Neural progenitor cell (in vitro differentiated cells): ENCODE measurements at regions not wholly inside any gene's neighbourhood (a gene's known extent, or its start where the extent isn't known, plus 50 kb on each side); places are given as distances from the start of the nearest gene placed in this dataset.

ENCODE experiments used
- DNase-seq: peaks from one replicate; pipeline ENCODE4 v3.0.0-alpha.2; 2016; ENCODE audit warnings: low spot score
- H2AFZ ChIP-seq: fragments of 200-600 bp; sonication (generic); replicated peaks from 2 replicates; pipeline ENCODE4 v1.6.1; 2016; ENCODE audit warnings: antibody characterized with exemption
- H3F3A ChIP-seq: fragments of 200-600 bp; sonication (generic); 2 replicates; pipeline ENCODE4 v1.6.1; 2016; ENCODE audit warnings: antibody characterized with exemption, low read depth
- H3K27ac ChIP-seq: fragments of 200-600 bp; sonication (generic); 2 replicates; pipeline ENCODE4 v1.5.1; 2016; ENCODE audit warnings: mild to moderate bottlenecking
- H3K27me3 ChIP-seq: fragments of 200-600 bp; sonication (generic); 2 replicates; pipeline ENCODE4 v1.6.1; 2016; ENCODE audit warnings: mild to moderate bottlenecking, moderate library complexity
- H3K36me3 ChIP-seq: fragments of 200-600 bp; sonication (generic); 2 replicates; pipeline ENCODE4 v1.5.1; 2016
- H3K4me1 ChIP-seq: fragments of 200-600 bp; sonication (generic); 2 replicates; pipeline ENCODE4 v1.6.1; 2016; ENCODE audit warnings: mixed run types
- H3K4me2 ChIP-seq: fragments of 200-600 bp; sonication (generic); 2 replicates; pipeline ENCODE4 v1.6.1; 2016
- H3K4me3 ChIP-seq: fragments of 200-600 bp; sonication (generic); 2 replicates; pipeline ENCODE4 v1.5.1; 2016
- H3K79me2 ChIP-seq: fragments of 200-600 bp; sonication (generic); 2 replicates; pipeline ENCODE4 v1.6.1; 2016; ENCODE audit warnings: low read depth
- H3K9ac ChIP-seq: fragments of 200-600 bp; sonication (generic); 2 replicates; pipeline ENCODE4 v1.6.1; 2016
- H3K9me3 ChIP-seq: fragments of 200-600 bp; sonication (generic); 2 replicates; pipeline ENCODE4 v1.5.1; 2016; ENCODE audit warnings: low read depth
- H4K20me1 ChIP-seq: fragments of 200-600 bp; sonication (generic); 2 replicates; pipeline ENCODE4 v1.6.1; 2016; ENCODE audit warnings: low read depth
- H3K27ac Mint-ChIP-seq: 3 replicates; pipeline ENCODE4 v1.8.0; 2021; ENCODE audit warnings: mixed read lengths
- H3K27me3 Mint-ChIP-seq: 2 replicates; pipeline ENCODE4 v1.8.0; 2022; ENCODE audit warnings: low read depth, mild to moderate bottlenecking, inconsistent platforms, moderate library complexity, mixed read lengths; ENCODE audit not compliant: insufficient read depth
- H3K36me3 Mint-ChIP-seq: 3 replicates; pipeline ENCODE4 v1.8.0; 2021; ENCODE audit warnings: mixed read lengths
- H3K4me1 Mint-ChIP-seq: 3 replicates; pipeline ENCODE4 v1.8.0; 2021; ENCODE audit warnings: mixed read lengths
- H3K4me3 Mint-ChIP-seq: 3 replicates; pipeline ENCODE4 v1.8.0; 2021; ENCODE audit warnings: mild to moderate bottlenecking, moderate library complexity, mixed read lengths
- H3K9me3 Mint-ChIP-seq: 3 replicates; pipeline ENCODE4 v1.8.0; 2020; ENCODE audit warnings: mixed read lengths
- CTCF ChIP-seq: fragments of 200-600 bp; sonication (generic); IDR thresholded peaks from 2 replicates; pipeline ENCODE4 v1.5.1; 2017; ENCODE audit warnings: antibody characterized with exemption, mild to moderate bottlenecking
- EZH2 ChIP-seq: fragments of 200-600 bp; sonication (generic); IDR thresholded peaks from 2 replicates; pipeline ENCODE4 v1.6.1; 2017; ENCODE audit warnings: antibody characterized with exemption, mild to moderate bottlenecking, moderate library complexity
- EZH2phosphoT487 ChIP-seq: fragments of 200-600 bp; sonication (generic); IDR thresholded peaks from 2 replicates; pipeline ENCODE4 v1.6.1; 2017; ENCODE audit warnings: antibody characterized with exemption

DNA sequence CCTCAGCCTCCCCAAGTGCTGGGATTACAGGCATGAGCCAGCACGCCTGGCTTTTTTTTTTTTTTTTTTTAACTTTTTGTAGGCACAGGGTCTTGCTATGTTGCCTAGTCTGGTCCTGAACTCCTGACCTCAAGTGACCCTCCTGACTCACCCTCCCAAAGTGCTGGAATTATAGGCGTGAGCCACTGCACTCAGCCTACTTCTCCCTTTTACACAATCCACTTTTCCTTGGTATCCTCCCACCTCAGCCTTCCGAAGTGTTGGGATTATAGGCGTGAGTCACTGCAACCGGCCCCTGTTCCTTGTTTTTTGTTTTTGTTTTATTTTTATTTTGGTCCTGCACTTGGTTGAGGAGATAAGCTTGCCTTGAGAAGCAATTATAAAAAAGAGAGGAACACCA lies 75.9 kb upstream of the KMT2C start:
- Histone ChIP-seq H3K27ac (no peak overlapping the region), H3K9me3 (no peaks in the 10 kb centered on the region), H4K20me1 (no peaks in the 10 kb centered on the region), H3K4me1 (no peaks in the 10 kb centered on the region), H3K4me3 (no peak overlapping the region), H3K9ac (no peak overlapping the region), H3F3A (no peaks in the 10 kb centered on the region), H3K4me2 (no peak overlapping the region), H3K36me3 (no peaks in the 10 kb centered on the region), H2AFZ (no peak overlapping the region), H3K27me3 (no peaks in the 10 kb centered on the region), H3K79me2 (no peaks in the 10 kb centered on the region)
- peaks cover 5% of the 10 kb centered on the region for H3K27me3 Mint-ChIP-seq
- H3K4me3 Mint-ChIP-seq, result no peak overlapping the region
- no peaks in the 10 kb centered on the region for H3K36me3 Mint-ChIP-seq
- TF ChIP-seq EZH2phosphoT487 (no peak), CTCF (no peak), EZH2 (no peak)
- DNase-seq, result no peak
- no peak overlapping the region for H3K27ac Mint-ChIP-seq
- no peaks in the 10 kb centered on the region for H3K4me1 Mint-ChIP-seq
- H3K9me3 Mint-ChIP-seq, result no peaks in the 10 kb centered on the region

- Histone ChIP-seq H3K27ac (no peak overlapping the region), H3K4me3 (no peak overlapping the region), H4K20me1 (no peaks in the 10 kb centered on the region), H3K79me2 (no peaks in the 10 kb centered on the region), H3K9ac (no peak overlapping the region), H3K9me3 (no peaks in the 10 kb centered on the region), H3K27me3 (no peaks in the 10 kb centered on the region), H3F3A (no peaks in the 10 kb centered on the region), H3K36me3 (no peaks in the 10 kb centered on the region), H3K4me1 (no peaks in the 10 kb centered on the region), H3K4me2 (no peak overlapping the region), H2AFZ (no peak overlapping the region)
- no peaks in the 10 kb centered on the region for H3K36me3 Mint-ChIP-seq
- H3K27me3 Mint-ChIP-seq, result no peaks in the 10 kb centered on the region
- H3K9me3 Mint-ChIP-seq, result no peaks in the 10 kb centered on the region
- no peak for DNase-seq
- H3K27ac Mint-ChIP-seq, result no peak overlapping the region
- H3K4me3 Mint-ChIP-seq, result no peak overlapping the region
- no peaks in the 10 kb centered on the region for H3K4me1 Mint-ChIP-seq
- TF ChIP-seq EZH2 (no peak), EZH2phosphoT487 (no peak), CTCF (no peak)
Observed at GRCh38 chr7:152508701-152509100, 72.9 kb upstream of the KMT2C start.

- no peaks in the 10 kb centered on the region for H3K4me1 ChIP-seq
- H3K27ac ChIP-seq, result no peak overlapping the region
- H3F3A ChIP-seq, result no peaks in the 10 kb centered on the region
- no peak overlapping the region for H3K9ac ChIP-seq
- H3K27me3 ChIP-seq, result no peaks in the 10 kb centered on the region
- Mint-ChIP-seq H3K4me1 (no peaks in the 10 kb centered on the region), H3K9me3 (no peaks in the 10 kb centered on the region), H3K27me3 (no peaks in the 10 kb centered on the region), H3K4me3 (no peak overlapping the region), H3K27ac (no peak overlapping the region), H3K36me3 (no peaks in the 10 kb centered on the region)
- DNase-seq, result no peak
- no peaks in the 10 kb centered on the region for H3K36me3 ChIP-seq
- no peak overlapping the region for H3K4me3 ChIP-seq
- no peak overlapping the region for H2AFZ ChIP-seq
- H4K20me1 ChIP-seq, result no peaks in the 10 kb centered on the region
- H3K9me3 ChIP-seq, result no peaks in the 10 kb centered on the region
- no peak overlapping the region for H3K4me2 ChIP-seq
- no peak for TF ChIP-seq CTCF
- TF ChIP-seq EZH2, result no peak
- no peak for TF ChIP-seq EZH2phosphoT487
- H3K79me2 ChIP-seq, result no peaks in the 10 kb centered on the region
Observed at GRCh38 chr7:152505606-152506005, 69.8 kb upstream of the KMT2C start.

- no peaks in the 10 kb centered on the region for H3K4me1 ChIP-seq
- H4K20me1 ChIP-seq, result no peaks in the 10 kb centered on the region
- no peaks in the 10 kb centered on the region for H3K79me2 ChIP-seq
- H3K36me3 Mint-ChIP-seq, result no peaks in the 10 kb centered on the region
- H3K27me3 Mint-ChIP-seq, result no peaks in the 10 kb centered on the region
- peak overlapping the region; percentile 42 for H2AFZ ChIP-seq
- TF ChIP-seq EZH2, result no peak
- TF ChIP-seq CTCF, result no peak
- no peak for TF ChIP-seq EZH2phosphoT487
- H3K9ac ChIP-seq, result no peak overlapping the region
- no peaks in the 10 kb centered on the region for H3K9me3 Mint-ChIP-seq
- H3K4me1 Mint-ChIP-seq, result no peaks in the 10 kb centered on the region
- no peaks in the 10 kb centered on the region for H3F3A ChIP-seq
- no peak overlapping the region for H3K4me2 ChIP-seq
- DNase-seq, result no peak
- no peak overlapping the region for H3K4me3 ChIP-seq
- H3K27me3 ChIP-seq, result no peaks in the 10 kb centered on the region
- H3K27ac Mint-ChIP-seq, result no peak overlapping the region
- H3K27ac ChIP-seq, result no peak overlapping the region
- no peaks in the 10 kb centered on the region for H3K9me3 ChIP-seq
- H3K4me3 Mint-ChIP-seq, result no peak overlapping the region
- H3K36me3 ChIP-seq, result no peaks in the 10 kb centered on the region
Observed at GRCh38 chr7:152504816-152505215, 69.0 kb upstream of the KMT2C start.
